HG02588 (cell line): ENCODE measurements at regions not wholly inside any gene's neighbourhood (a gene's known extent, or its start where the extent isn't known, plus 50 kb on each side); places are given as distances from the start of the nearest gene placed in this dataset.

ENCODE experiments used
- ATAC-seq: cut with Tn5 transposase; IDR thresholded peaks from one replicate; pipeline ENCODE4 v1.9.1; 2021; ENCODE audit warnings: mild to moderate bottlenecking, moderate library complexity; ENCODE audit not compliant: unreplicated experiment

DNA sequence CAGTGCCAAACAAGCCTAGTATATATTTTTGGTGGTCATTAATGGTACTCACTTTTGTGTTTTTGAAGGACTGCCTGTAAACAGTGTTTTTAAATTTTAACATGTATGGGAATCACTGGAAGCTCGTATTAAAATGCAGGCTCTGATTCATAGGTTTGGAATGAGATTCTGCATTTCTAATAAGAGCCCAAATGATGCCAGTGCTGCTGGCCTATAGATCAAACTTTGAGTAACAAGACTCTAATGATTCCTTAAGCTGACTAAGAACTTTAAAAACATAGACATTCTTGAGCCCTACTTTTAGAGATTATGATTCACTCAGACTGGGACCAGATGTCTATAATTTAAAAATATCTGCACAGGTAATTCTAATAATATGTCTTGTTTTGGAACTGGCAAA lies 823.2 kb upstream of the LCORL start:
- ATAC-seq: no peak

DNA sequence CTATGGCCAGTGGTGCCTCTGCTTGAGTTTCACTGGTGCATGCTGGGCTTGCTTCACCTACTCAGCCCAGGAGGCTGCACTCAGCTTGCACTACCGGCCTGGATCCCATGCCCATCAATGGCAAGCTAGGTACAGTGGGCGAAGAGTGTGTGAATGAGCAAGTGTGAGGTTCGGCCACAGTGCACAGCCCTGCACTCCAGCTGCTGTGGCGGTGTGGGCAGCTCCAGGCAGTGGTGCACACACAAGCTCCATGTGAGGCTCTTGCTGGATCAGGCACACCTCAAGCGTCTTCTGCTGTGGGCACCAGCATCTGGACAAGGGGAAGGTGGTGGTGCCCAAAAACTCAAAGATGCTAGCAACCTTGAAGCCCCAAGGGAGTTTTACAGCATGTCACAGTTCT lies 820.9 kb upstream of the LCORL start:
- no peak for ATAC-seq

DNA sequence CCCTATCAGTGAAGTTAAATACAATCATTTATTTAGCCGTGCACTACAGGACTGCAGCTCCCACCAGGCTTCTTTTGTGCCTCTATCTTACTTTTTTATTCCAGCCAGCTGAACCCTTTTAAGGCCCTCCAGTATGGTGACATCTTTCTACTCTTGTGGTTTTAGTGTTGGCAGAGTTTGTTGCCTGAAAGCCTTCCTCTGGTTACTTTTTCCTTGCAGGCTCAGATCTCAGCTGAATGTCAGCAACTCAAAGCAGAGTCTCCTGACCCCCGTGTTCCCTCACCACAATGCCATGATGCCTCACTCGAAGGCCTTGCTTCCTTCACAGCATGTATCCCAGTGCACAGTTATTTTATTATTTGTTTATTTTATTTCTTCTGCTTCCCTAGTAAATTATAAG lies 818.9 kb upstream of the LCORL start:
- ATAC-seq: no peak

DNA sequence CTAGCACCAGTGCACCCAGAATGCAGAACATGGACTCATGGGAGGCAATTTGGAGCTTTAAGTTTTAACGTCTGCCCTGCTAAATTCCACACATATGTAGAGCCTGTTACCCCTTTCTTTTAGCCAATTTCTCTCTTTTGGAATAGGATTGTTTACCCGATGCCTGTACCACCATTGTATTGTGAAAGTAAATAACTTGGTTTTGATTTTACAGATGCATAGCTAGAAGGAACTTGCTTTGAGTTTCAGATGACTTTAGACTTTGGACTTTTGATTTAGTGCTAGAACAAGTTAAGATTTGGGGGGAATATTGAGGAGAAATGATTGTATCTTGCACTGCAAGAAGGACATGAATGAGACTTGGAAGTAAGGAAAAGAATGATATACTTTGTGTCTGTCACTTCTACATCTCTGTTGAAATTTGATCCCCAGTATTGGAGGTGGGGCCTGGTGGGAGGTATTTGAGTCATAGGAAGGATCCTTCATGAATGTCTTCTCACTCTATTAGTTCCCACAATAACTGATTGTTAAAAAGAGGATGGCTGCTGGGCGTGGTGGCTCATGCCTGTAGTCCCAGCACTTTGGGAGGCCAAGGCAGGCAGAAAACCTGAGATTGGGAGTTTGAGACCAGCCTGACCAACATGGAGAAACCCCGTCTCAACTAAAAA lies 794.8 kb upstream of the LCORL start:
- ATAC-seq: no peak

DNA sequence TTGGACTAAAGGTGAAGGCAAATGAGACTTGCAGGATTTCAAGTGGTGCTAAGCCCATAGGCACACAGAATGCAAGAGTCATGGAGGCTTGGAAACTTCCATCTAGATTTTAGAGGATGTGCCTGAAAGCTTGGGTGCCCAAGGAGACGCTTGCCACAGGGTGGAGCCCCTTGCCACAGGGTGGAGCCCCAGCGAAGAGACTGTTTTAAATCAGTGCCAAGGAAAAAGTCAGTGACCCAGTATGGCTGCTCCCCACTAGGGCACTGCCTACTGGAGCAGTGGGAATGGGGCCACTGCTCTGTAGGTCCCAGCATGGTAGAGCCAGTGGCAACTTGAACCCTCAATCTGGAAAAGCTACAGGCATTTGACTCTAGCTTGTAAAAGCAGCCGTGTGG lies 794.2 kb upstream of the LCORL start:
- no peak for ATAC-seq

DNA sequence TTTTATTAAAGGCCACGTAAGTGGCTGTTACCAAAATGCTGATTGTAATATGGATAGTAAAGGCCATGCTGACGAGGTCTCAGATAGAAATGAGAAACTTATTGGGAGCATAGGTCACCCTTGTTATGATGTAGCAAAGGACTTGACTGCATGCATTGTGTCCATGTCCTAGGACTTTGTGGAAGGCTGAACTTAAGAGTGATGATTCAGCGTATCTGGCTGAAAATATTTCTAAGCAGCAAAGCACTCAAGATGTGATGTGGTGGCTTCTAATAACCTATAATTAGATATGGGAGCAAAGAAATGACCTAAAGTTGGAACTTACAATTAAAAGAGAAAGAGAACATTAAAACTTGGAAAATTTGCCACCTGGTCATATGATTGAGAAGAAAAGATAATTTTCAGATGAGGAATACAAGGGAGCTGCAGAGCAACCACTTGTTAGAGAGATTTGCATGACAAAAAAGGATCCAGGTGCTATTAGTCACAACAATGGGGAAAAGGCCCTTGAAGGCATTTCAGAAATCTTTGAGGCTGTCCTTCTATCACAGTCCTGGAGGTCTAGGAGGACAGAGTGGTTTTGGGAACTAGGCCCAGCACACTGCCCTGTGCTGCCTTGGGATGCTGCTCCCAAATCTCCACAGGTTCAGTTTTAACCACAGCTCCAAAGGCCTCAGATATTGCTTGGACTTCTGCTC lies 793.7 kb upstream of the LCORL start:
- no peak for ATAC-seq

DNA sequence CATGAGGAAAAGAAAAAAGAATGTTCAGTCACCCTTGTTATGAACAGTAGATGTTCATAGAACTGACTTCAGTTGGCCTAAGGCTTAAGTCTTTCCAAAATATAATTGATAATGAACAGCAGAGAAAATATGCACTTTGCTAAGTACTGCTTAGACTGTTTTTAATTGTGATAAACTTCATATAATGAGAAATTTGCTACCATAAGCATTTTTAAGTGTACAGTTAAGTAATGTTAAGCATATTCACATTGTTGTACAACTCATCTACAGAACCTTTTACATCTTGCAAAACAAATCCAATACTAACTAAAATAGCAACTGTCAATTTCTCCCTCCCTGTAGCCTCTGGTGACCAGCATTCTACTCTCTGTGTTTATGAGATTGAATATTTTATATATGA lies 792.2 kb upstream of the LCORL start:
- ATAC-seq: no peak

DNA sequence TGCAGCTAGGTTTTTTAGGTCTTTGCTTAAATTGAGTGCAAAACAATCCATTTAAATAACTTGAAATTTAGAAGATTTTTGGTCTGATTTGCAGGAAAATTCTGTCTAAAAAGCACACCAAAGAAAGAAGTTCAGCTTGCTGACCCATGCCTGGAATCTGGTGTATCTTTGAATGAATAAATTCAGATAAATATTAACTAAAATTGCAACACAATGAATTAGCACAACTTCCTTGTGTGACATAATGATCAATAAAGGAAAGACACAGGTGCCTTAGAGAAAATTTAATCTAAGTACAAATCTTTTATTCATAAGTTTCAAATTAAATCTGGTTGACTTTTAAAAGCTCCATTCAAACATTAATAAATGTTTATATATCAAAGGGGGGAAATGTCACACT lies 791.5 kb upstream of the LCORL start:
- no peak for ATAC-seq

DNA sequence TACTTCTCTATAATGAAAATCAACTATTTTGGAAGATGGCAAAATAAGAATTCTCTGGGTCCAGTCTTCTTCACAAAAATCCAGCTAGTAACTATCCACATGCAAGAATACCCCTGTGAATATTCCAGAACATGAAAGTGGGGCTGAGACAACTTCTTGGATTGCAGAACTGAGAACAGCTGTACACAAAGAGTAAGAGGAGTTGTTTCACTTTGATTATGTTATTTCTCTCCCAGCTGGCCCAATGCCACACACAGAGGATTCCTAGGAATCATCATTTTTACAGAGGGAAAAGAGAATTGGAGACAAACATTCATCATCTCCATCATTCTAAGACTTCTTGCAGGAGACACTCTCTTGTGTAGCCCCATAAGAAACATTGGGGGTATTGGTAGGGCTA lies 782.2 kb upstream of the LCORL start:
- no peak for ATAC-seq

DNA sequence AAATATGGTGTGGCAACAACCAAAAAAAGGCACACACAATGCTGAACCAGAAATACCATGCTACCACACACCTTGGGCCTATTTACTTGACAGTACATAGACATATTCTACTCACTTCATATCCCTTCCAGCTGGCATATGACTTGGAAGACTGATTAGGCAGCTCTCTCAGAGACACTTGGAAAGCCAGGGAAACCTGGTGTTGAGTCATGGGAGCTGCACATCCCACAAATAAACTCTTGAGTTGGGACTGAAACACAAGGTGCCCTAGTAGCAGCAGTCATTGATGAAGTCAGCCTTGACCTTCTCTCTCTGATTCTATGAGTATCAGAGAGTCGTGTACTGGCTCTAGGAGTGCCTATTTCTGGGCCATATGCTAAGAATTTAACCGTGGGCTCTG lies 776.6 kb upstream of the LCORL start:
- no peak for ATAC-seq

DNA sequence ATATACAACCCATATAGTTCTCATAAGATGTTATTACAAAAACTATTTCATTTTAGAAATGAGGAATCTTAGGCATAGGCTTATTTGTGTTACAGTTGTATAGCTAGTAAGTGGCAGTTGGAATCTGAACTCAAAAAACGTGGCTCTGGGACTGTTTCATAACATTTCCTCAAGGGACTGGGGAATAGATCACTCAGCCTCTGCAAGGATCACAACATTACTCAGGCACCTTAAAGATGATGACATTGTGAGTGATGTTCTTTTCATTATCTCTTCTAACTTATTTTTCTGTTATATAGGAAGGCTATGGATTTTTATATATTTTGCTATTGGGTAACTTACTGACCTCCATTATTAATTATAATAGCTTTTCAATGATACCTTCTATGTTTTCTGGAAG lies 774.2 kb upstream of the LCORL start:
- ATAC-seq: no peak

DNA sequence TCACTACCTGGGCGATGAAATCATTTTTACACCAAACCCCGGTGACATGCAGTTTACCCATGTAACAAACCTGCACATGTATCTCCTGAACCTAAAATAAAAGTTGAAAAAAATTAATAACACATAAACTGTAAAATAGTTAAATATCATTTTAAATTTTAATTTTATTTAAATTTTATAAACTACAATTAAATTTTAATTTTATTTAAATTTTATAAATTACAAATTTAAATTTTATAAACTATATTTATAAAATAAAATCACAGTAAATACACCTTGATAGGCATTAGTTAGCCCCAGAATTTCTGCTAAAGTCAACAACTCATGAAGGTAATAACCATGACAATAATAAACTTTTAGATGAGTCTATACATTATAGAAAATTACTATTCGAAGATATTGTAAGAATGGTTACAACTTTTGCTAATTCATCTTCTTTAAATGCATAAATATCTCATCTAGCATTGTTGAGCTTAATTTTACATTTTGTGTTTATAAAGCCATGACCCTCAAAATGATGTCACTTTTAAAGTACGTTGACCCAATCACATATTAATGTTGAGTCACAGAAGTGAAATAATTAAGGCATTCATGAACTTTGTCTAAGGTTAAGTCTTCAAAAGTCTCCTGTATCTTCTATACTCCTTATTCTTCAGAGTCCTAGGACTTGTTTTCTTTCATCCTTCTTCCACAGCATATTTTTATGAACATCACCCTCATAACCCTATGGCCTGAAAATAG lies 755.8 kb upstream of the LCORL start:
- no peak for ATAC-seq

DNA sequence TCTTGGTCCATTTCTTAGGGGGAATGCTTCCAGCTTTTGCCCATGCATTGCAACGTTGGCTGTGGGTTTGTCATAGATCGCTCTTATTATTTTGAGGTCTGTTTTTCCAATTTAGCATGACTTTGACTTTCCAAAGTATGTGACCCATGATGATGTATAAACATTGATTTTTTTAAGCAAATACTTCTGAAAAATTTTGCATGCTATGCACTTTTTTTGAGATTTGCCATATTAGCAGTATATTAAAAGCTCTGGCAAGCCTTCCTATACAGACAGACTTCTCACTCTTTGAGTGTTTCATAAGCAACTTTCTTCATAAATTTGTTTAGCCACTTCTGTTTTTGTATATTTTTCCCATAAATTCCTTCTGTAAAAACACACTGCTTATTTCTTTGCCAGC lies 746.4 kb upstream of the LCORL start:
- ATAC-seq: no peak

DNA sequence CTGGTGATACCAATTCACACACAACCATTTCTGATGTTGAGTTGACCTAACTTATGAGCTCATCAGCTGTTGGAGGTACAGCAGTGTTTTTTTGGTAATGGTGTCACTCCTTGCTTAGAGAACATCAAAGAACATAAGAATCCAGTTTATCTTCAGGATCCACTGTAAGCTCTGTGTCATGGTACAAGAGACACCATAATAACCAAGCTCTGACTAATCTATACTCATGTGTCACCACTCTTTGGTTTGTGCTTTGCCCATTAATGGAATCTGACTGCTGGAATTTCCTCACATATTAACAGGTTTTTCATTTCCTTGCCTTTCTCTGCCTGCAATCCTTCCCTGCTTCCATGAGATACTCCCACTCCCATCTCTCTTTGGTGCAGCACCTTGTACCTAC lies 735.1 kb upstream of the LCORL start:
- no peak for ATAC-seq

DNA sequence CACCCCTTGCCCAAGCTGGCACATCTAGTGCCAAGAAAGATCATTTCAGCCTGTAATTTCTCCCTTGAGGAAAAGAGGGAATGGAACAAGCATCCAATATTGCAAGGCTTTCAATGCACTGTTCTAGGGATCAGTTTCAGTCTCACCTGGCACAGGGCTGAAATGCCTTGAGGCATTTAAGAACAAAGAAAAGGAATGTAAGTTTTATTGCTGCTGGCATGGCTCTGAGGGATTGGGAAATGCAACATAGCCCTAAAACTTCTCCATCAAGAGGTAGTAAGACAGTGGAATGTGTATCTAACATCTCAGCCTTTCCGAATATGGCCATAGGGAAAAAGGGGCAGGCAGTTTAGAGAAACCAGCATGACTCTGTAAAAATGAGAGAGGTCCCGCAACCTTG lies 732.6 kb upstream of the LCORL start:
- ATAC-seq: no peak

DNA sequence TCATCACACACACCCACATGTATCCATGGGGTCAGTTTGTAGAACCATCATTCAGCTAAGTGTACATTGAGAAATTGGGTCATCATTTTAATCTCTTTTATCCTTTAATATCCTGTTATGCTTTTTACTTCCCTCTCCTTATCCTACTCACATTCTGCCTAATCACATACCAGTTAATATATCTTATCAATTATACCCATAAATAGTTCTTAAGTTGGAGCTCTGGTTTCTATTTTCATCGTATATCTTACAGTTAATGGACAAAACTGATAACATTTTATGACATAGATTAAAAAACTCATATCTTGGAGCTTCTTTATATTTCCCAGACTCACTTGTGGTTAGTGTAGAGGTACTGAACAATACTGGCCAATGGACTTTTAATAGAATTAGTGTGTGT lies 729.5 kb upstream of the LCORL start:
- no peak for ATAC-seq

DNA sequence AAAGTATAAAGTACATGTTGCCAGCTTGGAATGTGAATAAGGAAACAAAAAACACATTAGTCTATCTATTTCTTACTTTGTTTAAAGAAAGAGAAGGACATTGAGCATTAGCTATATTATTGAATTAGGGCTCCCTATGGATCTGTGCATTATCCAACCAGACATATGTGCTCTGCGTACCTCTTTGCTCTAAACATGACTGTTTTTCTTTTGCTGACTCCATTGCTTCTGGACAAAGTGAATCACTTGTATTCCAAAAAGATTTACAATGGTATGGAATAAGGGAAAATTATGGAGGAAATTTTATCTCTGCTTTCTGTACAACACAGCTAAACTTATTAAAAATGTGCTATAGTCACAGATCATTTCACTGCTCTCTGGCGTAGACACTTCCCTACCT lies 727.8 kb upstream of the LCORL start:
- ATAC-seq: no peak

DNA sequence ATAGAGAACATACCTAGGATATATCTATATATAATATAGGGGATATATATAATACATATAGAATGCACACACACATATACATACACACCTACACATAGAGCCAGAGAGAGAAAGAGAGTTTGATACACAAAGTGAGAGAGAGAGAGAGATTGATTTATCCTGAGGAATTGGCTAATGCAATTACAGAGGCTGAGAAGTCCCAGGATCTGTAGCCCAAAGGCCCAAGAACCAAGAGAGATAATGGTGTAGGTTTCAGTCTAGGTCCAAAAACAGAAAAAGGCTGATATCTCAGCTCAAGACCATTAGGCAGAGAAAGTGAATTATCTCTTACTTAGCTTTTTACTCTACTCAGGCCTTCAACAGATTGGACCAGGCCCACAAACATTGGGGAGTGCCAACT lies 715.0 kb upstream of the LCORL start:
- ATAC-seq: no peak

DNA sequence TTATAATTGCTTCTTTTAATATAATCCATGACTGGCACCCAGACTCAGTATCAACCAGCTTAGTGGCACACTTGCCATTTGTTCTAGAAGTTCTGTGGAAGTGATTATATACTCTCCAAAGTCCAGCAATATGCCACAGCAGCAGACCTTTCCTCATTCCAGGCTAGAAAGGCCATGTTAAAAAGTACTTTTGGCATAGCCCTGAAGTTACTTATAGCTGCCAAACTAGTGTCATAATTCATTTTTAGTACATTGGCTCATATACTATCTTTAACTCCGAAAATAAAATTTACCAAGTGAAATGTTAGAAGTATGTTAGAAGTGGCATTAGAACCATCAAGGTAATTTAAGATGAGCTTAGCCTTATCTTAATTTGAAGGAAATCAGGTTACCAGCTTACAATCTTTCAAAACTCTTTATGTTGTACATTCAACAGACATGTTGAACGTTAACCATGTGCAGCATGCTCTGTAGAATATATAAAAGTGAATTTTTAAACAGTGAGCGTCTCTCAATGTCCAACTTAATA lies 714.2 kb upstream of the LCORL start:
- ATAC-seq: no peak

DNA sequence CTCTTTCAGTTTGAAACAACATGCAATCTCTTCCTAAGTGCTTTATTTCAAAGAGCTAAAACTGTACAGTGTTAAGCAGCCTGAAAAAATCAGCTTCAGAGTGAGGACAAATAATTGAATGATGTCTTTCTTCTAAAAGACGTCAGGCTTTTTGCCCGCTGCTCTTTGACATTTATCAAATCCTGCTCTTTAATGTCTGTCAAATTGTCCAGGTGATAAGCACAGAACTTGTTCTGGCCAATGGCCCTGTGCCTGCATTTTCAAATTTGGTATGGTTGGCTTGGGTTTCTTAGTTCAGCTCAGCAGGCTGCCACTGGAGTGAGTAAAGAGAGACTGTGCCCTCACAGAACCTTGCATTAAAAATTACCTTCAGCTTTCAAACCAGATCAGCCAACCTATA lies 712.9 kb upstream of the LCORL start:
- no peak for ATAC-seq

DNA sequence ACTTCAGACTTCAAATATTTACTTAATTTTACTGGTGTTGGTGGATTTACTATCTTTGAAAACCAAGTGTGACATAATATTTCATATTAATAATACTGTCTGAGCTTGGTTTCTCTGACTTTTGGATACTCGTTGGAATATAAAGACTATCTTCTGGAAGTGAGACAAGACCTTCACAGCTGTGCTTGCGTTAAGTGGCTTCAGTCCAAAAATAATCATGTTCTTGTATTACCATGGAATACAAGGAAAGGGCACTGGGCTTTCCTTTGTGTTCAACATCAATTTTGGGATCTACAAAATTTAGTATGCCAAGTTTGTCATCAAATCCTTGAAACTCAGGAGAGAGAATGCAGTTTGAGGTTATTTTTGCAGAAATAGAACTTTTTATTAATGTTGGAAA lies 712.4 kb upstream of the LCORL start:
- no peak for ATAC-seq

DNA sequence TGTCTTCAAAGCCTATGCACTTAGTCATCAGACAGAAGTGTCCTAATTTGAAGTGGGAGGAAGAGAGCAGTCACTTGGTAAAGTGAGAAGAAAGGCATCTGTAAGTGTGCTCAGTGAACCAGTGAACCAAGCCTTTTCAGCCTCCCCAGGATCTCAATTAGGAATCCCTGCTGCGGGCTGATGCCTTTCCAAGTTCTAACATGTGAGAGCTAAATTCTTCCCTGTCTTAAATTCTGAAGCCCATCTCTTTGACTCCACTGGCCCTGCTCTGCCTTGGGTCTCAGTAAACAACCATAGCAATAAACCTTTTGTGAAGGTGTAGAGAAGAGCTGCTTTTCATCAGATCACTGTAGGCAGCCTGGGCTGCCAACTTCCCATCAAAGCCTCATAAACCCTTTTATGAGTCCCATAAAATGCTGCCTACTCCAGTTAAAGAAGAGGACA lies 701.2 kb upstream of the LCORL start:
- no peak for ATAC-seq
